Activated naive CD4-positive, alpha-beta T cell treated with anti-CD3 and anti-CD28 coated beads, Interleukin-2, amount 50 U/mL, for 72 hours (primary cell): ENCODE measurements at regions not wholly inside any gene's neighbourhood (a gene's known extent, or its start where the extent isn't known, plus 50 kb on each side); places are given as distances from the start of the nearest gene placed in this dataset.
"Not testable (repeated sequence)": the region's sequence is repeated elsewhere in the genome, so short reads cannot be mapped to it uniquely, and the experiment has no call there.

Experiments
- ATAC-seq, 2 donors: fragments of 150-1000 bp; cut with Tn5 transposase; 2 replicates each; pipeline ENCODE4 v1.10.0; 2021; ENCODE audit warnings: mild to moderate bottlenecking in 2 of 2, moderate library complexity in 2 of 2
- DNase-seq, 2 donors: peaks; one replicate each; pipeline ENCODE4 v3.0.0; 2021 to 2022; ENCODE audit warnings: low spot score in 2 of 2
- H3K27ac Mint-ChIP-seq, 2 donors: one replicate each; pipeline ENCODE4 v1.8.0; 2022; ENCODE audit warnings: mild to moderate bottlenecking in 2 of 2, mixed read lengths in 2 of 2
- H3K36me3 Mint-ChIP-seq, 2 donors: one replicate each; pipeline ENCODE4 v1.8.0; 2022; ENCODE audit warnings: mixed read lengths in 2 of 2
- H3K9me3 Mint-ChIP-seq, 2 donors: one replicate each; pipeline ENCODE4 v1.8.0; 2022; ENCODE audit warnings: mixed read lengths in 2 of 2

DNA sequence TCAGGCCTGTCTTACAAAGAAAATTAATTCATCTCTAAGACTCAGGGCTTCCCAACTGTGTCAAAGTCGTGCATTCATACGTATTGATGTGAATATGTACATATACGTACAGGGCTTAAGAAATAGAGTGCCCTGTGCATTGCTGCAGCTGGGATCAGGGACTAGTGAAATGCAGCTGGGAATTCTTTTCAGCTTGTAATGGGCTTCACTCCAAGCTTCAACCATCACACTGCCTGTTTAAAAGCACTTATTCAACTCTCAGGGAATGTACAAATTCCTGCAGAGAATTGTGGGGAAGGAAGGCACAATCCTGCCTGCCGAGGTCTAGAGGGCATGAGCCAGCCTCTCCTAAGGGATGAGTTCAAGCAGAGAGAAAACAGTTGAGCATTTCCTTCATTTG is 59.6 kb upstream of the MAN2A1 start:
- ATAC-seq: no peak

DNA sequence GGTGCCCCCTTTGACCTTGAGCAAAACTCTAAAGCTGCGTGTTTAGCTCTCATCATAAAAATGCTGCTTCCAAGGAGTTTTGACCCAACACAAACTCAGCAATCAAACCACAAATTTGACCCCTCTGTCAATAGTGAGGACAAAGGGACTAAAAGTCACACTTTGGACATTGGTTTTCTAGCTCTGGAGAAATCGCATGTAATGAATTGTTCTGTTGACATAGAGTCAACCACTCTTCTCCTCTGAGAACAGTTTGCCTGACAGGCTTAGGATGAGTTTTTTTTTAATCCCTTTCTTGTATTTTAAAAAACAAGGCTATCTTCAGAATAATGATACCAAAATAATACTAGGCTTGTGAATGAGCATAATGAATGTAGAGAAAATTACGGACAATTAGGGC is 61.1 kb upstream of the MAN2A1 start:
- no peak for ATAC-seq
- no peak overlapping the region for H3K27ac Mint-ChIP-seq
- peaks cover 0 to 12% of the 10 kb centered on the region in 2 donors for H3K36me3 Mint-ChIP-seq
- H3K9me3 Mint-ChIP-seq: peaks cover 0 to 5% of the 10 kb centered on the region in 2 donors
- DNase-seq: no peak

More for the DNA sequence above, 59.6 kb upstream of the MAN2A1 start:
- H3K27ac Mint-ChIP-seq: no peak overlapping the region
- peaks cover 0 to 8% of the 10 kb centered on the region in 2 donors for H3K9me3 Mint-ChIP-seq
- DNase-seq: no peak
- peaks cover 0 to 17% of the 10 kb centered on the region in 2 donors for H3K36me3 Mint-ChIP-seq

DNA sequence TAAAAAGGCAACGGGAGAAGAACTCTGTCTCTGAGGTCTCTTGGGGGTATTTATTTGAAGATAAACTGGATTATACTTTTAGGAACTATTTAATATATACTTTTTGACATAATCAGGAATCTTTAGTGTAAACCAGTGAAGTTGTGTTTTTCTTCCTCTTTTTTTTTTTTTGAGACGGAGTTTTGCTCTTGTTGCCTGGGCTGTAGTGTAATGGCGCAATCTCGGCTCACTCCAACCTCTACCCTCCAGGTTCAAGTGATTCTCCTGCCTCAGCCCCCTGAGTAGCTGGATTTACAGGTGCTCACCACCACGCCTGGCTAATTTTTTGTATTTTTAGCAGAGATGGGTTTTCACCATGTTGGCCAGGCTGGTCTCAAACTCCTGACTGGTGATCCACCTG is 68.5 kb upstream of the MAN2A1 start:
- H3K9me3 Mint-ChIP-seq, DNase-seq, ATAC-seq, H3K36me3 Mint-ChIP-seq, H3K27ac Mint-ChIP-seq: not testable (repeated sequence)

DNA sequence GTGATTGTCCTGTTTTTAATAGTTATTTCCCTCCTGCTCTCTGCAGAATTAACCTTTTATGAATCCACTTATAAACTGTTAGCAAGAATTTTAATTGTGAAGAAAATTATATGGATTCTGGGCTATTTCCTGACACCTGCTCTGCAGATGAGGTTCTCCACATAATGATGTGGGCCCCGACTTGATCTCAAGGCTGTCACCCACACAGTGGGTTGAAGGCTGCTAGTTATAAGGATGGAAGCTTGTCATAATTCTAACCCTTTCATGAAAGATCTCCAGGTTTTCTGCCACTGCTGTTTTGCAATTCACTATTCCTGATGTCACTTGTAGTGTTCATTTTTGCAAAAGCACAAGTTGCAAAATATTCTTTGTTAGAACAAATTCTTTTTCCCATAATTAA is 69.1 kb upstream of the MAN2A1 start:
- H3K9me3 Mint-ChIP-seq: no peaks in the 10 kb centered on the region
- no peaks in the 10 kb centered on the region for H3K36me3 Mint-ChIP-seq
- DNase-seq: no peak
- no peak overlapping the region for H3K27ac Mint-ChIP-seq
- ATAC-seq: no peak

DNA sequence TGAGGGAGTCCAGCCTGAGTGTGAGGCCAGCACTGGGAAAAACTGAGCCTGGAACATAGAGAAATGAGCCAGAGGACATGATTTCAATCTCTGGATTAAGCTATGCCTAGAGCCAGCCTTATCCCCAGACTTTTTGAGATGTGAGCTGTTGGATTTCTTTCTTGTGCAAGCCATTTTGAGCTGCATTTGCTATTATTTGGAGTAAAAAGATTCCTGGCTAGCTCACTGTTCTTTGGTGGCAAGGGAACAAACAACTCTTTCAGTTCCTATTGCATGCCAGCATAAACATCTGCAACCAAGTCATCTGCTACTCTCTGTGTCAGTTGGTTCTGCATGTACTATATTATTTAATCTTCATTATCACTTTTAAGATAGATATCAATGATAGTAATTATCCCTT is 70.1 kb upstream of the MAN2A1 start:
- no peaks in the 10 kb centered on the region for H3K9me3 Mint-ChIP-seq
- H3K36me3 Mint-ChIP-seq: no peaks in the 10 kb centered on the region
- no peak overlapping the region for H3K27ac Mint-ChIP-seq
- DNase-seq: no peak
- ATAC-seq: no peak

DNA sequence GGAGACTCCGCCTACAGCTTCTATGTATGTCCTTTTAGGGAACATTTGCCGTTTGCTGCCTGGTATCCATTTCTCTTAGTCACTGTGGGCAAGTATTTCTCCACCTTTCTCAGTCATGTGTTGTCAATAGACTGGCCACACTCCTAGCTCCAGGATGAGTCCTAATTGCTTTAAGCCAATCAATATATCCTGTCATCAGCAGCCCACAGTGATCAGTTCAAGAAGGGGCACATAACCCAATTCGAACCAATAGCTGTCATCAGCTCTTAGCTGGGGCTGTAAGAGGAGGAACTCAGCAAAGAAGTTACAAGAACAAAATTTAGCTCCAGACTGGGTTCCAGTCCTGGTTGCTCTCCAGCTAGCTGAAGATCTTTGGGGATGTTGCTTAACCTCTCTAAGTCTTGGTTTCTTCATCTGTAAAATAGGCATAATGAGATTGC is 70.7 kb upstream of the MAN2A1 start:
- Mint-ChIP-seq H3K9me3 (no peaks in the 10 kb centered on the region), H3K27ac (no peak overlapping the region), H3K36me3 (no peaks in the 10 kb centered on the region)
- no peak for DNase-seq
- ATAC-seq: no peak

DNA sequence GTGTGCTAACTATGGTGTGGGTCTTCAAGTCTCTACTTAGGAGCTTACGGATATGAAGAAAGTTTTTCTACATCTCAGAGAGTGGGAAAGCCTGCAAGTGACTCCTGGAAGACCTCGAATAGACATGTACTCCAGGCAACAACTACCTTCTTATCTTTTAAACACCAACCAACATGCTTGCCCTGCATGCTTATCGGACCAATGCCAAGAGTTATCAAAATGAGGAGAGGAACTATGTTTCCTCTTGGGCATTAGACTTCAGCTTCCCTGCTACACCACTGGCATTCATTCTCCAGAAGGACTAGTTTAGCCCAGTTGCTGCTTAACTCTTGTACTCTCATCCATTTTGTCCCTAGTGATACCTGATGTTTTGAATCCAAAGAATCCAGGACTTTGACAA is 74.7 kb upstream of the MAN2A1 start:
- H3K36me3 Mint-ChIP-seq: no peaks in the 10 kb centered on the region
- DNase-seq (no peak), ATAC-seq (no peak)
- H3K27ac Mint-ChIP-seq: no peak overlapping the region
- no peaks in the 10 kb centered on the region for H3K9me3 Mint-ChIP-seq

DNA sequence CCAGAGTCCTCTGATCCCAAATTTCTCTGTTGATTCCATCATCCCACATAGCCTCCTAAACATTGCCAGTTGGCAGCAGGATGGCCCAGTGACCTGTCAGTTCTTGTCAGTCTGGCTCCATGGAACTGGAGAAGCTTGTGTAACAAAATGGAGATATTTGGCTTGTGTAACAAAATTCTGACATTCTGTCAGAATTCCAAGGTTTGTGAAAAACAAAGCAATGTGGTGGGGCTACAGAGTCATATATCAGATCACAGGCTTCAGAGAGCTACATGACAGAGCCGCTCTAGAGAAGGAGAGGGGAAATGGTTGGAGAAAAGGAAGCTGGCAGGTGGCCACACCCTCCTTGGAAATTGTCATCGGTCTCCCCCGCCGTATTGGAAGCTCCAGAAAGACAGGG is 75.4 kb upstream of the MAN2A1 start:
- Mint-ChIP-seq H3K27ac (no peak overlapping the region), H3K9me3 (no peaks in the 10 kb centered on the region), H3K36me3 (no peaks in the 10 kb centered on the region)
- ATAC-seq (no peak), DNase-seq (no peak)

DNA sequence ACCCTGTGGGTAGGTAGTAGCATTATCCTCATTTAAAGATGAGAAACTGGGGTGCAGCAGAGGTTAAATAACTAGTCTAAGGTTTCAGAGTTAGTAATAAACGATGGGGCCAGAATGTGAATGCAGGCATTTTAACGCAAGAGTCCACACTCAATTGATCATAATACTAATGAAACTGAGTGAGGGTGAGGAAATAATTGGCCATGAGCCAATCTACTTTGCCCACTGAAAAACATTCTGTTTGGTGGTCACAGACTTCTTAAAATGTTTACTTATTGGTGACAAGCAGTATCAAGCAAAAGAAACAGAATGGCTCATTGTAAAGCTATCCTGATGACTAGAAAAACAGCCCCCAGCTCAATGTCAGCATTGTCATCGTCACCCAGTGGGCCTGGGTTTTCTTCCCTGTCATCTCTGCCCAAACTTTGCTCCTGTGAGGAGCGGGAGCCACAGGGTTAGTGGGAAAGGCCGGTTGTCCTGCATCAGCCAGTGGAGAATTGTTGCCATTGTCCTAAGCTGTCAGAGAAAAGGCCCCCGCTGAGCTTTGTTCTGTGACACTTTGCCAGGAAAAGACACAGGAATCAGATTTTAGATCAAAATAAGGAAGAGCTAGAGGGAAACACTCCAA is 77.3 kb upstream of the MAN2A1 start:
- Mint-ChIP-seq H3K27ac (no peak overlapping the region), H3K9me3 (no peaks in the 10 kb centered on the region), H3K36me3 (no peaks in the 10 kb centered on the region)
- no peak for ATAC-seq
- DNase-seq: no peak

DNA sequence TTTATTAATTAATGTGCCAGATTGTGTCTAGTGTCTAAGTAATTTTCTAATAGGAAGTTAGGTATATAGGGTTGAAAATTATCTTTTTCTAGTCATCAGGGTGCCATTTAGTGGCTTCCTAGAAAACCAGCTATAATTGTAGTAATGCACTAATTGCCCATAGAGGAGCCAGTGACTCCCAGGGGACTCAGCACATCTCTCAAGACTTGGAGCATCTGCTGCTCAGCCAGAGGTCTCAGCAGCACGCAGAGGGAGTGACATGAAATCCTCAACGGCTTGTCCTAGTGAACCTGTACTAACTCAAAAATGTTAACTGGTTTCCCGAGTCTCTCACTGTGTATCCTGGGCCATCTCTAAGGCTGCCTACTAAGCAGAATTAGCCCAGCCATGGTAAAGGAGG is 78.2 kb upstream of the MAN2A1 start:
- no peaks in the 10 kb centered on the region for H3K36me3 Mint-ChIP-seq
- H3K9me3 Mint-ChIP-seq: no peaks in the 10 kb centered on the region
- no peak overlapping the region for H3K27ac Mint-ChIP-seq
- ATAC-seq: no peak
- no peak for DNase-seq

DNA sequence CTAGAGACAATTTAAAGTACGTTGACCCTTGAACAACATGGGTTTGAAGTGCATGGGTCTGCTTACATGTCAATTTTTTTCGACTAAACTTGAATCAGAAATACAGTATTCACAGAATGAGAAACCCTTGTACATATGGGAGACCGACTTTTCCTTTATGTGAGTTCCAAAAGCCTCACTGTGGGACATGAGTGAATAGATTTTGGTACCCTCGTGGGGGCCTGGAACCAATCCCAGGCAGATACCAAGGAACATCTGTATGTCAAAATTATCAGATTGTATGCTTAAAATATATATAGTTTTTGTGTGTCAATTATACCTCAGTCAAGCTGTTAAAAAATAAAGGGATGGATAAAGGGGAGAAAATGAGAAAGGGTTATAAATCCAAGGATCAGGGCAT is 78.7 kb upstream of the MAN2A1 start:
- ATAC-seq (no peak), DNase-seq (no peak)
- H3K36me3 Mint-ChIP-seq: no peaks in the 10 kb centered on the region
- H3K27ac Mint-ChIP-seq: no peak overlapping the region
- H3K9me3 Mint-ChIP-seq: no peaks in the 10 kb centered on the region

DNA sequence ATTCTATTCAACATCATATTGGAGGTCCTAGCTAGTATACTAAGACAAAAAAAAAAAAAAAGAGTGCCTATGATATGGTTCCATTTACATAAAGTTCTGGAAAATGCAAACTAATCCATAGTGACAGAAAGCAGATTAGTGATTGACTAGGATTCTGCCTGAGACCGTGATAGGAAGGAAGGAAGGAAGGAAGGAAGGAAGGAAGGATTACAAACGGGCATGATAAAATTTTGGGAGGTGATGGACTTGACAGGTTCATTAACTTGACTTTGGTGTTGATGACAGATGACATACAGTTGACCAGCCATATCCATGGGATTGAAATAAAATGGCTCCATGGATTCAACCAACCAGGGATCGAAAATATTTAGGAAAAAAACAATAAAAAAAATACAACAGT is 79.1 kb upstream of the MAN2A1 start:
- H3K9me3 Mint-ChIP-seq: no peaks in the 10 kb centered on the region
- ATAC-seq (no peak), DNase-seq (no peak)
- H3K36me3 Mint-ChIP-seq: no peaks in the 10 kb centered on the region
- H3K27ac Mint-ChIP-seq: no peak overlapping the region

DNA sequence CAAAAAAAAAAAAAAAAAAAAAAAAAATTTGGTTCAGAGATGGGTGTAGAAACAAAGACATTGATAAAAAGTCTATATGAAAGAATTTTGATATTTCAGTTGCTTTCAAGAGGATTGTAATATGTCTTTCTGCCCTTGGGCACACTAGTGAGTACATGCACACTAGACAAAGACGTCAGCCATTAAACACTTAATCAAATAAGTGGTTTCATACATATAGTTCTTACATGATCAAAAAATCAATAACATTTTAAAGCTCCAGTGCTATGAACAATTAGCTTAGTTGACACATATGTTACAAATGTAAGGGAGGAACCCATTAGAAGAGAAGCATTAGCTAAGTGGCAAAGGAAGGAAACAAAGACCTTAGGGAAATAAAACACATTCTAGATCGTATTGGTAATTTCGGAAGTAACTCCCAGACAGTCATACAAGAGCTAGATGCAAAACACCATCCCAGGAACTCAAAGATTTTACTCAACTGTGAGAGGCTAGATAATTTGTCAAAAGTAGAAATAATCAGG is 84.5 kb upstream of the MAN2A1 start:
- no peaks in the 10 kb centered on the region for H3K9me3 Mint-ChIP-seq
- no peak for DNase-seq
- H3K27ac Mint-ChIP-seq: no peak overlapping the region
- ATAC-seq: no peak
- H3K36me3 Mint-ChIP-seq: no peaks in the 10 kb centered on the region

DNA sequence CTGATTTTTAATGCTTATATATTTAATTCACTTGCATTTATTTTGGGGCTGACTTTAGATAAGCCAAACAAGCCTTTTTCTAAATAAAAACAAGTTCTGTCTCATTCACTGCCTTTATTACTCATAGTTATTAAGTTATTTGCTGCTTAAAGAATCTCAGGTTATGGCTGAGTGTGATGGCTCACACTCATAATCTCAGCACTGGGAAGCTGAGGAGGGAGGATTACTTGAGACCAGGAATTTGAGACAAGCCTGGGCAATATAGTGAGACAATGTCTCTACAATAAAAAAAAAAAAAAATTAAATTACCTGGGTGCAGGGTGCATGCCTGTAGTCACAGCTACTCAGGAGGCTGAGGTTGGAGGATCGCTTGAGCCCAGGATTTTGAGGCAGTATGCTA is 85.0 kb upstream of the MAN2A1 start:
- Mint-ChIP-seq H3K9me3 (no peaks in the 10 kb centered on the region), H3K36me3 (no peaks in the 10 kb centered on the region)

DNA sequence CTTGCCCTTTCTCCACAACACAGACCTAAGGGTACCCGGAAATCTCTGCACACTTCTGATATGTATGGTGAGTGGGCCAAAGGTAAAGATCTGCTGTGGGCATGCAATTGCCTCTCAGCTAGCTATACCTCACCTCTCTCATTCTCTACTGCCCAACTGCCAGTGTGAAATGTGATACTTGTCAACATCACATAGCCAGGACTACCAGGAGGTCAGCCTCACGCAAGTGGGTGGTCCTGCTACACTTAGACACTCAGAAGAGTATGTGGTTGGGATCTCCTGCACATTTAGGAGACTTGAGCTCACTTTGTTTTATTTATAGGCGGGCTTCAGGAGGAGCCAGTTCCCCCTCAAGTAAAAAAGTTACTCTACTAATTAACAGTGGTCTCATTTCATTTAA is 88.0 kb upstream of the MAN2A1 start:
- DNase-seq (no peak), ATAC-seq (no peak)
- H3K9me3 Mint-ChIP-seq: no peaks in the 10 kb centered on the region
- no peaks in the 10 kb centered on the region for H3K36me3 Mint-ChIP-seq
- H3K27ac Mint-ChIP-seq: no peak overlapping the region

More for the DNA sequence above, 85.0 kb upstream of the MAN2A1 start:
- DNase-seq: no peak
- ATAC-seq: no peak
- no peak overlapping the region for H3K27ac Mint-ChIP-seq

DNA sequence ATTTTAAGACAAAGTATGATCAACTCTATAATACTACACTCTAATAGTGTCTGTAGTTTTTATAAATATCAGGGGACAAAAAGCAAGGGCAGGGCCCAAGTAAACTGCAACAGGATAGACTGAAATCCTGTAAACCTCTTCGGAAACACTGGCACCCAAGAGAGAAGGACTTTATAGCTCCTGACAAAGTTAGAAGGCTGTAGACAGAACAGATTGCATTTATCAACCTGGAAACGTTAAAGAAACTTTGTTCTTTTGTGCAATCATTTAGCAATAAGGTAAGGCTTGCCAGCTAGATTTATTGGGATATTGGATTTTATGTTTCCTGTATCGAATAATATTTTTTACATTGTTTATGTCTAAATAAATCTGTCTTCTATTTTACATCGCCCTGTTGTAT is 91.8 kb upstream of the MAN2A1 start:
- no peak for DNase-seq
- H3K36me3 Mint-ChIP-seq: no peaks in the 10 kb centered on the region
- no peak for ATAC-seq
- no peak overlapping the region for H3K27ac Mint-ChIP-seq
- H3K9me3 Mint-ChIP-seq: no peaks in the 10 kb centered on the region

DNA sequence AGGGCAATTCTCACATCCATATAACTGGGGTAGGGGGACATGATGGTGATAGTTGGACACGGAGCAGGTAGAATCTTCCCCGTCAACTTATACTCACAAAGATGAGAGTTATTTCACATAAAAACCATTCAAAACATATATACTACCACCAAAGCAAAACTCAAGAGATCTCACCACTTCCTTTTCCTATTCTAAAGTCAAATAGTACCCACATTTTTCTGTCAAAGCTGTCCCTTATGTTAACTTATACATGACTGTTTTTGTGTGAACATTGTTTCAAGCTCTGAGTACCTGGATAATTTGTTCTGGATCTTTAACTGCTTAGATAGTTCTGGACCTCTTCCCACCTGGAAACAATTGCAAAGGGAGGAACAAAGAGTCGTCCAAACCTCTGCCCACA is 95.5 kb upstream of the MAN2A1 start:
- Mint-ChIP-seq H3K36me3 (no peaks in the 10 kb centered on the region), H3K9me3 (no peaks in the 10 kb centered on the region), H3K27ac (no peak overlapping the region)
- ATAC-seq (no peak), DNase-seq (no peak)

DNA sequence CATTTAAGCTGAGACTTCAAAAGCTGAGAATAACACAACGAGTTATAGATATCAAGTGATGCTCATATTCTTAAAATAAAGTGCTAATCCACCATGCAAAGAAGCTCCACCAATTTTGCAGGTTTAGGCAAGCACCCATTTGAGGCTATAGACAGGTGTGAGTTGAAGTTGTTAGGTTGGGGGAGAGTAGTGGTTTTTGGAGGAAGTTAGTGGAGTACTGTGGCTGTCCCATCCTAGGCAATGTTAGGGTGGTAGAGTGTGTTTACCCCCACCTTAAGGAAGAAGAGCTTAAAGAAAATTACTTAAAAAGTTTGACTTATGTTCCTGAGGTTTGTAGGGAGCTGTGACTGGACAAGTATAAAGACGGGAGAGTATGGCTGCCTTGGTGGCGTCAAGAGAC is 98.9 kb upstream of the MAN2A1 start:
- Mint-ChIP-seq H3K36me3 (no peaks in the 10 kb centered on the region), H3K27ac (no peak overlapping the region), H3K9me3 (no peaks in the 10 kb centered on the region)
- DNase-seq (no peak), ATAC-seq (no peak)

DNA sequence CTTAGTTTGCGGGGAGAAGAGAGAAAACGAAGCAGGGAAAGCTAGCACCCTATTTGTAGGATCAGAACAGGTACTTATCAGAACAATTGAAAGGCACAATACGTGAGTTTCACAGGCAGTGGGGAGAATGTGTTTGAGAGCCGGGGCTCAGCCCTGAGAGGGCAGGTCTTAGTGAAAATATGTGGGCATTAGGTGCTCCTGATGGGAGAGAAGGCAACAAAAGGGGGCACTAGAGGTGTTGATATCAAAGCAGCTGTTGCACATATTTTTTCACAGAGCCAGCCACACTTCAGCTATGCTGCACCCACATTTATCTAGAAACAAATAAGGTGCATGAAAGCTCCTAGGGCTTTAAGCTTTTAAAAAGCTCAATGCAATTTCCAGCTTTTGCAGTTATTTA is 99.7 kb upstream of the MAN2A1 start:
- DNase-seq (no peak), ATAC-seq (no peak)
- Mint-ChIP-seq H3K36me3 (no peaks in the 10 kb centered on the region), H3K27ac (no peak overlapping the region), H3K9me3 (no peaks in the 10 kb centered on the region)
